Uterus (tissue), 2 donors: ENCODE measurements at regions not wholly inside any gene's neighbourhood (a gene's known extent, or its start where the extent isn't known, plus 50 kb on each side); places are given as distances from the start of the nearest gene placed in this dataset.

Source experiments
- CTCF ChIP-seq, 4 experiments: fragments of 200-600 bp in 2 of 4; fragments of 450-650 bp in 2 of 4; sonication (generic) in 2 of 4; IDR thresholded peaks; one replicate each; pipeline ENCODE4 v1.5.1; 2016 to 2019; ENCODE audit warnings: antibody characterized with exemption in 4 of 4, mild to moderate bottlenecking in 2 of 4, moderate library complexity in 1 of 4
- POLR2A ChIP-seq, 2 donors: fragments of 450-650 bp; IDR thresholded peaks; one replicate each; pipeline ENCODE4 v1.6.1; 2016; ENCODE audit warnings: antibody characterized with exemption in 2 of 2, mild to moderate bottlenecking in 1 of 2, moderate library complexity in 1 of 2

- TF ChIP-seq POLR2A (IDR thresholded peaks at IDR 0.05), result no peak
- no peak for TF ChIP-seq CTCF (IDR thresholded peaks at IDR 0.05)
Observed at GRCh38 chr22:27613099-27614005, 188.2 kb downstream of the MN1 start.
